ENCODE measurements at regions not wholly inside any gene's neighbourhood (a gene's known extent, or its start where the extent isn't known, plus 50 kb on each side); places are given as distances from the start of the nearest gene placed in this dataset.

DNA sequence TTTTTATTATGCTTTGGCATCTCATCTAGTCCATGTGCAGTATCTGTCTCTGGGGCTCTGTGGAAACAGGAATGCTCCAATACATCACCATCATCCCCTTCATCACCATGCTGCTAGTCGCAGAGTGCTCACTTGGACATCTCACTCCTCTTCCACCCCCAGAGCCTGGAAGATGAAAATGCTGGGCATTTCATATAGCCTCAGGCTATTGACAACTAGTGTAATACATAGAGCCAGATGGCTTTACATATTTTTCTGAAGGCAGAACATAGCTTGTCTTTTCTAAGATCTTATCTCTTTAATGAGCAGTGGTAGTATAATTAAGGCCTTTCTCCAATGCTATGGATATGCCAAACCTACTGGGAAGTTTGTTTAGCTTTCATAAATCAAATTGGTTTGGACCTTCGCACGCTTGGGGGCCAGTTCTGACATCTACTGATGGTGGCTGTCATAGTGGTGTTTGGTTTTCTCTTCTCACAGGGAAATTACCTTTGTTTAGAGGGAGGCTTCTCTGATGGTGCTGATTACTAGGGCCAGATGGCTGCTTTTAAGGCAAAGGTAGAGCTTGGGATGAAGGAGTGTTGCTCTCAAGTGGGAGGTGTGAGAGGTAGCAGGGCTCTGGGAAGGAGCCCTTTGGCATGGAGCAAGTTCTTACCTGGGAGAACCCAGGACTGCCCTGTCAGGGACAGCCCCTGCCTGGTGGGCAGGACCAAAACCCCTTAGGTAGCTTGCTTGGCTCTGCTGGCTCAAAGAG lies 63.1 kb upstream of the CXCL14 start:
- Histone ChIP-seq H3K9me3 (ENCODE audit: control insufficient read depth in 4 of 4, low read length in 3 of 4) (no peaks in the 10 kb centered on the region), H3K27ac (ENCODE audit: low read depth in 1 of 2, low read length in 2 of 2) (no peak overlapping the region), H3K27me3 (ENCODE audit: control insufficient read depth in 4 of 4, insufficient read depth in 4 of 4, low read length in 3 of 4) (peaks cover 0 to 3% (median 0%) of the 10 kb centered on the region in 4 donors), H3K9ac (ENCODE audit: low read depth in 1 of 2, low read length in 2 of 2) (no peak overlapping the region), H3K4me1 (ENCODE audit: control insufficient read depth in 4 of 4, insufficient read depth in 4 of 4, low read length in 3 of 4) (no peaks in the 10 kb centered on the region), H3K4me3 (ENCODE audit: low read depth in 1 of 3, low read length in 3 of 3) (no peak overlapping the region), H3K36me3 (ENCODE audit: control insufficient read depth in 4 of 4, insufficient read depth in 3 of 4, low read depth in 1 of 4, low read length in 3 of 4) (no peaks in the 10 kb centered on the region)
- no peak for DNase-seq (ENCODE audit: low spot score)
- TF ChIP-seq EGR1 (IDR thresholded peaks at IDR 0.05; ENCODE audit: low read depth in 2 of 2) (no peak), FOXA1 (IDR thresholded peaks at IDR 0.05) (no peak), GABPA (IDR thresholded peaks at IDR 0.05 in 1 of 2, conservative IDR thresholded peaks at IDR 0.05 in 1 of 2) (no peak)
- TF ChIP-seq, protein P1, sequence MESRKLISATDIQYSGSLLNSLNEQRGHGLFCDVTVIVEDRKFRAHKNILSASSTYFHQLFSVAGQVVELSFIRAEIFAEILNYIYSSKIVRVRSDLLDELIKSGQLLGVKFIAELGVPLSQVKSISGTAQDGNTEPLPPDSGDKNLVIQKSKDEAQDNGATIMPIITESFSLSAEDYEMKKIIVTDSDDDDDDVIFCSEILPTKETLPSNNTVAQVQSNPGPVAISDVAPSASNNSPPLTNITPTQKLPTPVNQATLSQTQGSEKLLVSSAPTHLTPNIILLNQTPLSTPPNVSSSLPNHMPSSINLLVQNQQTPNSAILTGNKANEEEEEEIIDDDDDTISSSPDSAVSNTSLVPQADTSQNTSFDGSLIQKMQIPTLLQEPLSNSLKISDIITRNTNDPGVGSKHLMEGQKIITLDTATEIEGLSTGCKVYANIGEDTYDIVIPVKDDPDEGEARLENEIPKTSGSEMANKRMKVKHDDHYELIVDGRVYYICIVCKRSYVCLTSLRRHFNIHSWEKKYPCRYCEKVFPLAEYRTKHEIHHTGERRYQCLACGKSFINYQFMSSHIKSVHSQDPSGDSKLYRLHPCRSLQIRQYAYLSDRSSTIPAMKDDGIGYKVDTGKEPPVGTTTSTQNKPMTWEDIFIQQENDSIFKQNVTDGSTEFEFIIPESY (IDR thresholded peaks at IDR 0.05): no peak
- 64% methylated on average over 3 of the region's 3 CpGs for WGBS

GRCh38 chr5:135641319-135641718 lies 62.5 kb upstream of the CXCL14 start:
- no peak overlapping the region for H3K9ac ChIP-seq (ENCODE audit: low read depth in 1 of 2, low read length in 2 of 2)
- H3K4me3 ChIP-seq (ENCODE audit: low read depth in 1 of 3, low read length in 3 of 3): no peak overlapping the region
- H3K27me3 ChIP-seq (ENCODE audit: control insufficient read depth in 4 of 4, insufficient read depth in 4 of 4, low read length in 3 of 4): peaks cover 0 to 3% (median 0%) of the 10 kb centered on the region in 4 donors
- TF ChIP-seq, protein P2, sequence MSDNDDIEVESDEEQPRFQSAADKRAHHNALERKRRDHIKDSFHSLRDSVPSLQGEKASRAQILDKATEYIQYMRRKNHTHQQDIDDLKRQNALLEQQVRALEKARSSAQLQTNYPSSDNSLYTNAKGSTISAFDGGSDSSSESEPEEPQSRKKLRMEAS (IDR thresholded peaks at IDR 0.05): no peak
- no peak for TF ChIP-seq SP1 (IDR thresholded peaks at IDR 0.05)
- no peak for TF ChIP-seq HNF4A (conservative IDR thresholded peaks at IDR 0.05)
- no peak for TF ChIP-seq FOXA2 (IDR thresholded peaks at IDR 0.05)
- TF ChIP-seq HNF4G (IDR thresholded peaks at IDR 0.05): no peak
- TF ChIP-seq, protein P1 (IDR thresholded peaks at IDR 0.05): no peak
- no peak for TF ChIP-seq GABPA (IDR thresholded peaks at IDR 0.05 in 1 of 2, conservative IDR thresholded peaks at IDR 0.05 in 1 of 2)
- no peak for TF ChIP-seq RXRA (IDR thresholded peaks at IDR 0.05)
- no peak for TF ChIP-seq RAD21 (IDR thresholded peaks at IDR 0.05)
- no peak for TF ChIP-seq CTCF (IDR thresholded peaks at IDR 0.05; ENCODE audit: low read depth, low read length, missing input control)
- H3K27ac ChIP-seq (ENCODE audit: low read depth in 1 of 2, low read length in 2 of 2): no peak overlapping the region
- WGBS: 90% methylated on average over 1 of the region's 1 CpG
- no peaks in the 10 kb centered on the region for H3K4me1 ChIP-seq (ENCODE audit: control insufficient read depth in 4 of 4, insufficient read depth in 4 of 4, low read length in 3 of 4)
- H3K36me3 ChIP-seq (ENCODE audit: control insufficient read depth in 4 of 4, insufficient read depth in 3 of 4, low read depth in 1 of 4, low read length in 3 of 4): no peaks in the 10 kb centered on the region
- no peak for DNase-seq (ENCODE audit: low spot score)
- peaks cover 0 to 2% (median 0%) of the 10 kb centered on the region in 4 donors for H3K9me3 ChIP-seq (ENCODE audit: control insufficient read depth in 4 of 4, low read length in 3 of 4)

All from liver (tissue), 8 donors.